SH-SY5Y (cell line): ENCODE measurements at regions not wholly inside any gene's neighbourhood (a gene's known extent, or its start where the extent isn't known, plus 50 kb on each side); places are given as distances from the start of the nearest gene placed in this dataset.

Source experiments
- GATA2 ChIP-seq: IDR thresholded peaks from 2 replicates; pipeline ENCODE4 v1.6.1; 2011; ENCODE audit warnings: mild to moderate bottlenecking, low read depth, low read length
- GATA3 ChIP-seq: IDR thresholded peaks from 2 replicates; pipeline ENCODE4 v1.6.1; 2011; ENCODE audit warnings: low read depth, mild to moderate bottlenecking, low read length, moderate library complexity

DNA sequence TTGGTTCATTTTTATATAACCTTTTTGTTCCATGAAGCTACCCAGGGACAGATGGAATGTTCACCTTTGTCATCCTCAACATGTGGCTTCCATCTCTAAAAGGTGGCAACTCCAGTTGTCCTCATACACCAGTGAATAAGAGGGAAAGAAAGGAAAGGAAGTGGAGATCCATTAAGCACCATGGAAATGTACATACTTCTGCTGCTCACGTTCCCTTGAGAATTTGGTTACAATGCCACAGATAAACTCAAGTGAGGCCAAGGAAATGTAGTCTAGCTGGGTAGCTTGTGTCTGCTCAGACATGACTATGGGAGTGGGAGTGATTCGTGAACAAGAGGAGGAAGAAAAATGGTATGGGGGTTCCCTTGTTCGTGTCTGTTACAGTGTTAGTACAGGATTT lies 237.1 kb upstream of the FAM3C start:
- TF ChIP-seq GATA2 = no peak
- no peak for TF ChIP-seq GATA3
